ENCODE measurements at regions not wholly inside any gene's neighbourhood (a gene's known extent, or its start where the extent isn't known, plus 50 kb on each side); places are given as distances from the start of the nearest gene placed in this dataset.

GRCh38 chr14:88941414-88941813 lies 117.0 kb downstream of the TTC8 start:
- Histone ChIP-seq H3K9me3 (ENCODE audit: control insufficient read depth in 2 of 2, low read length in 2 of 2) (no peaks in the 10 kb centered on the region), H3K27me3 (ENCODE audit: control insufficient read depth, insufficient read depth, low read length) (no peaks in the 10 kb centered on the region), H3K4me1 (ENCODE audit: control insufficient read depth, insufficient read depth, low read length, poor library complexity, severe bottlenecking) (no peaks in the 10 kb centered on the region), H3K27ac (ENCODE audit: insufficient read depth, low read length, poor library complexity, severe bottlenecking) (no peak overlapping the region), H3K4me3 (ENCODE audit: low read depth, low read length) (no peak overlapping the region), H3K36me3 (ENCODE audit: control insufficient read depth, insufficient read depth, low read length) (no peaks in the 10 kb centered on the region)
- no peaks in the 10 kb centered on the region for H3K36me3 Mint-ChIP-seq
- DNase-seq (no peak), ATAC-seq (ENCODE audit: low read depth in 2 of 2) (no peak)
- peaks cover 0 to 5% (median 2%) of the 10 kb centered on the region in 7 donors for H3K9me3 Mint-ChIP-seq
- no peak overlapping the region for H3K4me3 Mint-ChIP-seq
- no peaks in the 10 kb centered on the region for H3K4me1 Mint-ChIP-seq
- H3K27ac Mint-ChIP-seq: no peak overlapping the region
- peaks cover 26% of the 10 kb centered on the region for H3K27me3 Mint-ChIP-seq

- peaks cover 20% of the 10 kb centered on the region for H3K27me3 Mint-ChIP-seq
Observed at GRCh38 chr14:88947646-88948598, 123.5 kb downstream of the TTC8 start.

GRCh38 chr14:88950069-88950468 lies 125.6 kb downstream of the TTC8 start:
- H3K27me3 Mint-ChIP-seq: peaks cover 7% of the 10 kb centered on the region
- no peak overlapping the region for H3K27ac Mint-ChIP-seq
- Histone ChIP-seq H3K4me3 (ENCODE audit: low read depth, low read length) (no peak overlapping the region), H3K4me1 (ENCODE audit: control insufficient read depth, insufficient read depth, low read length, poor library complexity, severe bottlenecking) (no peaks in the 10 kb centered on the region), H3K9me3 (ENCODE audit: control insufficient read depth in 2 of 2, low read length in 2 of 2) (peaks cover 5 to 10% of the 10 kb centered on the region in 2 experiments), H3K27ac (ENCODE audit: insufficient read depth, low read length, poor library complexity, severe bottlenecking) (no peak overlapping the region), H3K27me3 (ENCODE audit: control insufficient read depth, insufficient read depth, low read length) (peaks cover 2% of the 10 kb centered on the region), H3K36me3 (ENCODE audit: control insufficient read depth, insufficient read depth, low read length) (no peaks in the 10 kb centered on the region)
- ATAC-seq (ENCODE audit: low read depth in 2 of 2) (no peak), DNase-seq (no peak)
- no peaks in the 10 kb centered on the region for H3K36me3 Mint-ChIP-seq
- H3K4me1 Mint-ChIP-seq: no peaks in the 10 kb centered on the region
- H3K9me3 Mint-ChIP-seq: peaks cover 0 to 25% (median 10%) of the 10 kb centered on the region in 7 donors
- H3K4me3 Mint-ChIP-seq: no peak overlapping the region

More at GRCh38 chr14:88947646-88948598, 123.5 kb downstream of the TTC8 start:
- no peak for DNase-seq
- Histone ChIP-seq H3K4me1 (ENCODE audit: control insufficient read depth, insufficient read depth, low read length, poor library complexity, severe bottlenecking) (no peaks in the 10 kb centered on the region), H3K9me3 (ENCODE audit: control insufficient read depth in 2 of 2, low read length in 2 of 2) (peaks cover 3 to 10% of the 10 kb centered on the region in 2 experiments), H3K27me3 (ENCODE audit: control insufficient read depth, insufficient read depth, low read length) (peaks cover 2% of the 10 kb centered on the region), H3K36me3 (ENCODE audit: control insufficient read depth, insufficient read depth, low read length) (no peaks in the 10 kb centered on the region), H3K27ac (ENCODE audit: insufficient read depth, low read length, poor library complexity, severe bottlenecking) (no peak overlapping the region), H3K4me3 (ENCODE audit: low read depth, low read length) (no peak overlapping the region)
- H3K27ac Mint-ChIP-seq: no peak overlapping the region
- ATAC-seq (ENCODE audit: low read depth in 2 of 2): no peak
- no peak overlapping the region for H3K4me3 Mint-ChIP-seq
- no peaks in the 10 kb centered on the region for H3K4me1 Mint-ChIP-seq
- peaks cover 0 to 22% (median 10%) of the 10 kb centered on the region in 7 donors for H3K9me3 Mint-ChIP-seq
- no peaks in the 10 kb centered on the region for H3K36me3 Mint-ChIP-seq

- H3K4me3 ChIP-seq (ENCODE audit: low read depth, low read length): no peak overlapping the region
- H3K9me3 ChIP-seq (ENCODE audit: control insufficient read depth in 2 of 2, low read length in 2 of 2): peaks cover 5 to 10% of the 10 kb centered on the region in 2 experiments
- no peak for ATAC-seq (ENCODE audit: low read depth in 2 of 2)
- H3K36me3 ChIP-seq (ENCODE audit: control insufficient read depth, insufficient read depth, low read length): no peaks in the 10 kb centered on the region
- peaks cover 0 to 25% (median 9%) of the 10 kb centered on the region in 7 donors for H3K9me3 Mint-ChIP-seq
- no peak overlapping the region for H3K4me3 Mint-ChIP-seq
- H3K36me3 Mint-ChIP-seq: no peaks in the 10 kb centered on the region
- no peak overlapping the region for H3K27ac ChIP-seq (ENCODE audit: insufficient read depth, low read length, poor library complexity, severe bottlenecking)
- H3K4me1 Mint-ChIP-seq: no peaks in the 10 kb centered on the region
- DNase-seq: no peak
- no peak overlapping the region for H3K27ac Mint-ChIP-seq
- H3K27me3 Mint-ChIP-seq: no peaks in the 10 kb centered on the region
- H3K4me1 ChIP-seq (ENCODE audit: control insufficient read depth, insufficient read depth, low read length, poor library complexity, severe bottlenecking): no peaks in the 10 kb centered on the region
- H3K27me3 ChIP-seq (ENCODE audit: control insufficient read depth, insufficient read depth, low read length): peaks cover 2% of the 10 kb centered on the region
Observed at GRCh38 chr14:88951370-88951769, 126.9 kb downstream of the TTC8 start.

- no peak overlapping the region for H3K27ac Mint-ChIP-seq
- DNase-seq (no peak), ATAC-seq (ENCODE audit: low read depth in 2 of 2) (no peak)
- peaks cover 3% of the 10 kb centered on the region for H3K27me3 Mint-ChIP-seq
- no peaks in the 10 kb centered on the region for H3K4me1 ChIP-seq (ENCODE audit: control insufficient read depth, insufficient read depth, low read length, poor library complexity, severe bottlenecking)
- no peaks in the 10 kb centered on the region for H3K36me3 Mint-ChIP-seq
- H3K36me3 ChIP-seq (ENCODE audit: control insufficient read depth, insufficient read depth, low read length): no peaks in the 10 kb centered on the region
- no peak overlapping the region for H3K4me3 ChIP-seq (ENCODE audit: low read depth, low read length)
- H3K4me1 Mint-ChIP-seq: no peaks in the 10 kb centered on the region
- no peak overlapping the region for H3K4me3 Mint-ChIP-seq
- peaks cover 0 to 25% (median 10%) of the 10 kb centered on the region in 7 donors for H3K9me3 Mint-ChIP-seq
- peaks cover 2% of the 10 kb centered on the region for H3K27me3 ChIP-seq (ENCODE audit: control insufficient read depth, insufficient read depth, low read length)
- H3K9me3 ChIP-seq (ENCODE audit: control insufficient read depth in 2 of 2, low read length in 2 of 2): peaks cover 5 to 10% of the 10 kb centered on the region in 2 experiments
- H3K27ac ChIP-seq (ENCODE audit: insufficient read depth, low read length, poor library complexity, severe bottlenecking): no peak overlapping the region
Observed at GRCh38 chr14:88952901-88953300, 128.4 kb downstream of the TTC8 start.

GRCh38 chr14:88955455-88955854 lies 131.0 kb downstream of the TTC8 start:
- Histone ChIP-seq H3K36me3 (ENCODE audit: control insufficient read depth, insufficient read depth, low read length) (no peaks in the 10 kb centered on the region), H3K27me3 (ENCODE audit: control insufficient read depth, insufficient read depth, low read length) (peaks cover 2% of the 10 kb centered on the region), H3K27ac (ENCODE audit: insufficient read depth, low read length, poor library complexity, severe bottlenecking) (no peak overlapping the region), H3K4me3 (ENCODE audit: low read depth, low read length) (no peak overlapping the region), H3K4me1 (ENCODE audit: control insufficient read depth, insufficient read depth, low read length, poor library complexity, severe bottlenecking) (no peaks in the 10 kb centered on the region), H3K9me3 (ENCODE audit: control insufficient read depth in 2 of 2, low read length in 2 of 2) (peaks cover 5 to 10% of the 10 kb centered on the region in 2 experiments)
- no peak overlapping the region for H3K27ac Mint-ChIP-seq
- H3K27me3 Mint-ChIP-seq: peaks cover 13% of the 10 kb centered on the region
- H3K4me3 Mint-ChIP-seq: no peak overlapping the region
- H3K36me3 Mint-ChIP-seq: no peaks in the 10 kb centered on the region
- no peak for ATAC-seq (ENCODE audit: low read depth in 2 of 2)
- DNase-seq: no peak
- no peaks in the 10 kb centered on the region for H3K4me1 Mint-ChIP-seq
- peaks cover 0 to 24% (median 10%) of the 10 kb centered on the region in 7 donors for H3K9me3 Mint-ChIP-seq

DNA sequence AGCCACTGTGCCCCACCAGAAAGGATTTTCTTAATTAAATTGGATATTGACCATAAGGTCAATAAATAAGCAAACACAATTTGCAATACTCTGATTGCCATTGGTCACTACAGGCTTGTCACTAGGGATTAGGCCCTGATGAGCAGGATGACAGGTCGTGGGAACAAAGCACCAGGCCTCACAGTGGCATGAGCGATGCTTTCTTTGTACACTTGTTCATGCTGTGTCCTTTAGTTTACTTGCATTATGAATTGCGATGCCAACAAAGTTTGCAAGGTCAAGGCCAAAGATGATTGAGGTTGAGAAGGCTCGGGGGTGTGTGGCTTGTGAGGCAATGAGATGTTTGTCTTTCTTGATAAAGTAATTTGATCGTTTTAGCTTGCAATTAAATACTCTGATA lies 136.0 kb downstream of the TTC8 start:
- H3K4me1 Mint-ChIP-seq: no peaks in the 10 kb centered on the region
- ATAC-seq (ENCODE audit: low read depth in 2 of 2) (no peak), DNase-seq (no peak)
- H3K9me3 Mint-ChIP-seq: peaks cover 0 to 2% (median 0%) of the 10 kb centered on the region in 7 donors
- H3K4me3 Mint-ChIP-seq: no peak overlapping the region
- no peak overlapping the region for H3K27ac Mint-ChIP-seq
- Histone ChIP-seq H3K4me3 (ENCODE audit: low read depth, low read length) (no peak overlapping the region), H3K27me3 (ENCODE audit: control insufficient read depth, insufficient read depth, low read length) (peaks cover 3% of the 10 kb centered on the region), H3K4me1 (ENCODE audit: control insufficient read depth, insufficient read depth, low read length, poor library complexity, severe bottlenecking) (no peaks in the 10 kb centered on the region), H3K27ac (ENCODE audit: insufficient read depth, low read length, poor library complexity, severe bottlenecking) (no peak overlapping the region), H3K36me3 (ENCODE audit: control insufficient read depth, insufficient read depth, low read length) (no peaks in the 10 kb centered on the region), H3K9me3 (ENCODE audit: control insufficient read depth in 2 of 2, low read length in 2 of 2) (no peaks in the 10 kb centered on the region)
- H3K36me3 Mint-ChIP-seq: no peaks in the 10 kb centered on the region
- H3K27me3 Mint-ChIP-seq: peaks cover 13% of the 10 kb centered on the region

DNA sequence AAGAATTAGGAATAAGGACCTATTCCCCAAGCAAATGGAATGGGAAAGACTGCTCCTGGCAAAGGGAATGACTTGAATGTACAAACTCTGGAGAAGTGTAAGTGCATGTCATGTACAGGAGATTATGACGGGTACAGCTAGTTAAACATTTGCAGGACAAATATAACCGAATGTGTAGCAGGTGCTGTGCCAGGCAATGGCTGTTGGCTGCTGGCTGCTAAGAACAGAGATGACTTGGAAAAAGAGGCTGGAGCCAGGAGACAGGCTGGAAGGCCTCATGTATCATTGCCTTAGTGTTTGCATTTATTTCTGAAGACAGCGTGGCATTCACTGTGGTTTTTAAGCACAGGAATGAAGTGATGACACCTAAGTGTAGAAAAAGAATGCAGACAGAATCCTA lies 136.8 kb downstream of the TTC8 start:
- Histone ChIP-seq H3K4me3 (ENCODE audit: low read depth, low read length) (no peak overlapping the region), H3K4me1 (ENCODE audit: control insufficient read depth, insufficient read depth, low read length, poor library complexity, severe bottlenecking) (no peaks in the 10 kb centered on the region), H3K36me3 (ENCODE audit: control insufficient read depth, insufficient read depth, low read length) (no peaks in the 10 kb centered on the region), H3K27me3 (ENCODE audit: control insufficient read depth, insufficient read depth, low read length) (peaks cover 3% of the 10 kb centered on the region), H3K9me3 (ENCODE audit: control insufficient read depth in 2 of 2, low read length in 2 of 2) (no peaks in the 10 kb centered on the region), H3K27ac (ENCODE audit: insufficient read depth, low read length, poor library complexity, severe bottlenecking) (no peak overlapping the region)
- no peak for ATAC-seq (ENCODE audit: low read depth in 2 of 2)
- Mint-ChIP-seq H3K27me3 (peaks cover 13% of the 10 kb centered on the region), H3K36me3 (no peaks in the 10 kb centered on the region), H3K27ac (no peak overlapping the region), H3K4me1 (no peaks in the 10 kb centered on the region), H3K4me3 (no peak overlapping the region), H3K9me3 (peaks cover 0 to 2% (median 0%) of the 10 kb centered on the region in 7 donors)
- no peak for DNase-seq

All from CD4-positive, CD25-positive, alpha-beta regulatory T cell (primary cell).